ENCODE measurements at regions not wholly inside any gene's neighbourhood (a gene's known extent, or its start where the extent isn't known, plus 50 kb on each side); places are given as distances from the start of the nearest gene placed in this dataset.

- TF ChIP-seq CTCF (optimal IDR thresholded peaks at IDR 0.05 in 1 of 3, IDR thresholded peaks at IDR 0.05 in 1 of 3, conservative IDR thresholded peaks at IDR 0.05 in 1 of 3; ENCODE audit: extremely low read depth in 1 of 3, insufficient read depth in 2 of 3, low read length in 3 of 3) (no peak), EZH2 (IDR thresholded peaks at IDR 0.05; ENCODE audit: low read length) (no peak)
Observed at GRCh38 chr9:107898761-107899160, 409.2 kb upstream of the KLF4 start.

Data from keratinocyte (primary cell).